Rectal smooth muscle tissue (tissue), 1 donor: ENCODE measurements at regions not wholly inside any gene's neighbourhood (a gene's known extent, or its start where the extent isn't known, plus 50 kb on each side); places are given as distances from the start of the nearest gene placed in this dataset.
A peak's percentile ranks its signal among the peaks of the same experiment; 100 is the strongest.

Experiments used
- H3K27ac ChIP-seq: one replicate; pipeline ENCODE4 v1.7.0; 2013; ENCODE audit warnings: low read depth, low read length, inconsistent platforms
- H3K27me3 ChIP-seq: one replicate; pipeline ENCODE4 v1.7.0; 2013; ENCODE audit warnings: low read length; ENCODE audit not compliant: control insufficient read depth, insufficient read depth
- H3K36me3 ChIP-seq: one replicate; pipeline ENCODE4 v1.7.0; 2013; ENCODE audit warnings: low read length; ENCODE audit not compliant: control insufficient read depth, insufficient read depth
- H3K4me1 ChIP-seq: one replicate; pipeline ENCODE4 v1.7.0; 2013; ENCODE audit warnings: low read length; ENCODE audit not compliant: control insufficient read depth, insufficient read depth
- H3K4me3 ChIP-seq: one replicate; pipeline ENCODE4 v1.7.0; 2013; ENCODE audit warnings: low read length
- H3K9ac ChIP-seq: one replicate; pipeline ENCODE4 v1.7.0; 2013; ENCODE audit warnings: low read length

DNA sequence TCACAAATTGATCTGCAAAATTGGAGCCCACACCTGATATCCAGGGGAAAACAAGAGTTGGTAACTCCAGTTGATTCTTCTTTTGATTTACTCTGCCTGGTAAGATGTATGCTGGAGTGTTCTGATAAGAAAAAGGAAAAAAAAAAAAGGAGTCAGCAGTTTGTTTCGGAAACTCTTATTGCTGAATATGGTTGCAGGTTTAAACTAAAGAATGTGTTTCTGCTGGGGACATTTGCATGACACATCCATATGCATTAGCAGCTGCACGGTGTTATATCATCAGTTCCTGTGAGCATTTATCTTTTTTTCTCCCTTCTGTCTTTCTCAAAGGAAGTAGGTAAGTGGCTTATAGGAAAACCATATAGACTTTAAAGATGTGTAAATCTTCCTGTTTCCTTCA, 418.5 kb upstream of the ESRRG start:
- Histone ChIP-seq H3K9ac (no peak overlapping the region), H3K4me1 (no peaks in the 10 kb centered on the region), H3K36me3 (no peaks in the 10 kb centered on the region), H3K27ac (no peak overlapping the region), H3K27me3 (peaks cover 7% of the 10 kb centered on the region), H3K4me3 (no peak overlapping the region)

DNA sequence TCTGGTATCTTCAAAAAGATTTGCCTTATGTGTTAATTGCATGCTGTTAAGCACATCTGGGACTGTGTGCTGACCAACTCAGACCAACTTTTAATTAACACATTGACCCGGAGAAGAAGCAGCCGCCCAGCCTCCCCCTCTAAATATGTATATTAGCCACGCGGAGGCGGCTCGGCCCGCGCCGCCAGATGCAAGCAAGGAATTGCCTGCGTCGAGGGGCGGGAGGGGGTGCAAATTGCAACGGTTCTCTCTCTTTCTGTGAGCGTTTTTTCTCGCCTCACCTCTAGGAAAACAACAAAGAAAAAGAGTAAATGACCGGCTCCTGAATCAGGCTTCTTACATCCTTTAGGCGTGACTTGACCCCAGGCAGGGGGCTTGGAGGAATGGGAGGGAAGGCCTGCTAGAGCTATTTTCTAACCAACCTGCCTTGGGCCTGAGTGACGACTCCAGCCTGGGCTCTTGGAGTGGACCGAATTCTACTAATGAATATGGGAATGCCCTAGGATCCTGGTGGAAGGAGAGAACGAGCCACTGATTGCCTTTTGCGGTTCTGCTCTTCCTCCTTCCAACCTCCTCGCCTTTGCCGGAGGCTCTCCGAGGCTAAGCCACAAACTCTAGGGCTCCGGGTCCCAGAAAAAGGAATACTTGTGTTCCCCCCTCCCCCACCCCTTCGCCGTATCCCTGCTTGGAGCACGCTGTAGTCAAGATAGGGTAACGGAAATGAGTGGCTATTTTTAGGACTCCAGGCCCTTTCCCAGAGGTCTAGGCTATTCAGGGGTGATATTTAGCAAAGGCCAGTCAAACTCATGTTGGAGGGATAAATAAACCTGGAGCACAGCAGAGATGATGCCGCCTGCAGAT, 417.0 kb upstream of the ESRRG start:
- peaks cover 13% of the 10 kb centered on the region for H3K27me3 ChIP-seq
- no peaks in the 10 kb centered on the region for H3K36me3 ChIP-seq
- H3K9ac ChIP-seq: no peak overlapping the region
- no peak overlapping the region for H3K4me3 ChIP-seq
- H3K27ac ChIP-seq: no peak overlapping the region
- no peaks in the 10 kb centered on the region for H3K4me1 ChIP-seq

DNA sequence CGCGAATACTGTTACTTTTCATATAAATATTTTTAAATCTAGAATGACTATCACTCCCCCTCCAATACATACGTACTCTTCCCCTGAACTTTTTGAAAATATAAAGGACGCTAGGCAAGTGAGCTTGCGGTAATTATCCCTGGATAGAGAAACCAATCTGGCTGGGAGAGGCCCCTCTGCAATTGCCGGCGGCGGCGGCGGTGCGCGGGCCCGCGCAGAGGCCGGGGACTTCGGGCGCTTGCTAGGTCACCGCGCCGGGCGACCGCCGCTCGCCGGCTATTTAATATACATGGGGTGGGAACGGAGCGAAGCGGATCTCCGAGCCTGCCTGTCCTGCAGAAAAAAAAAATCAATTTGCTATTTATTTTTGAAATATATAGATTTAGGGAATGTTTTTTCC, 416.3 kb upstream of the ESRRG start:
- Histone ChIP-seq H3K4me3 (no peak overlapping the region), H3K27me3 (peaks cover 17% of the 10 kb centered on the region), H3K27ac (no peak overlapping the region), H3K4me1 (no peaks in the 10 kb centered on the region), H3K36me3 (no peaks in the 10 kb centered on the region), H3K9ac (no peak overlapping the region)

DNA sequence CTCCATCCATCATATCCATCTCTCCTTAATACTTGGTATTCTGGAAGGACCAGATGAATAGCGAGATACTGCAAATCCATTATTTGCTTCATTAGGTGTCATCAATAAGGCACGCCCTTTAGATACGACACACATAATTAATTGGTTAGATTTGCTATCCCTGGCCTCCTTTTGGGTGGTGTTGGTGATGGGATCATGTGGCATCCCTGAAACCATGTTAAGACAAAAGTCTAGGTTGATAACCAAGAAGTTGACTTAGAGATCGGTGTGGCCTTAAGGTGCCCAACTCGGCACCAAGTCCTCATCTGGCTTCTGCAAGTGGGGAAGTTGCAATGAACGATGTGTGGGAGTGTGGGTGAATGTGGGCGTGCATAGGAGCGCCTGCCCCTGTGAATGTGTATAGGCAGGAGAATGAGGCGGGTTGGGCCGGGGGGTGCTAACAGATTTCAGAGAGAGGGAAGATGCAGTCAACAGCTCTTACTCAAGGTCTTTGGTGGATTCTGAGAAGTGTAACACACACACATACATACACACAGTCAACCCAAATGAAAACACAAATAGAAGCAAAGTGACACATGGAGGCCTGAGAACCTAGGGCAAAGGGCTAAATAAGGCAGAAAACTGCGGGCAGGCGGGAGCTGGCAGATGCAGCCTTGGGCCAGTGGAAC, 415.7 kb upstream of the ESRRG start:
- no peak overlapping the region for H3K9ac ChIP-seq
- H3K27me3 ChIP-seq: peaks cover 17% of the 10 kb centered on the region
- no peak overlapping the region for H3K27ac ChIP-seq
- no peaks in the 10 kb centered on the region for H3K4me1 ChIP-seq
- H3K4me3 ChIP-seq: no peak overlapping the region
- H3K36me3 ChIP-seq: no peaks in the 10 kb centered on the region

DNA sequence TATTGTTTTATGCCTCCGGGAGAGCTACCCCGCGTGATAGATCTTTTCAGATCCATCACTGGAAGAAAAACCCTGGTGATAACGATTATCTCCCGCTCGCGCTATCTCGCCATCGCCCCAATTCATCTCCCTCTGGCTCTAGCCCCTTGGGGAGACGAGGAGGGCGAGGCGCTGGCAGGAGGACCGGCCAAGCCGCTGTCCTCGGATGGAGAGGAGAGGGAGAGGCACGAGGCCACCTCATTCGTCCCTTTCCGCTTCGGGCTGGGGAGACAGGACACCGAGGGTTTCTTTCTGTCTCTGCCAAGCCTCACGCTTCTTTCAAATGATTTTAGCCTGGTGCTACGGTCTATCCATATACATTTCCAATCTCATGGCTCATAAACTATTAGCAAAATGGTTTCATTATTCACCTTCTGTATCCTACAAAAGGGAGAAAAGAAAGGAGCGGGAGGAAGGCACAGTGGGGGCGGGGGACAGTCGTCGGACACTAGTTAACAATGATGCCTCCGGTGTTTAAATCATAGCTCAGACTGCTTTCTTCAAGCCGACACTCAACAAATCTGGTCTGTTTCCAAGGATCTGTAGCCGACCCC, 415.0 kb upstream of the ESRRG start:
- Histone ChIP-seq H3K9ac (no peak overlapping the region), H3K4me3 (no peak overlapping the region), H3K27me3 (peaks cover 17% of the 10 kb centered on the region), H3K4me1 (no peaks in the 10 kb centered on the region), H3K36me3 (no peaks in the 10 kb centered on the region), H3K27ac (no peak overlapping the region)

DNA sequence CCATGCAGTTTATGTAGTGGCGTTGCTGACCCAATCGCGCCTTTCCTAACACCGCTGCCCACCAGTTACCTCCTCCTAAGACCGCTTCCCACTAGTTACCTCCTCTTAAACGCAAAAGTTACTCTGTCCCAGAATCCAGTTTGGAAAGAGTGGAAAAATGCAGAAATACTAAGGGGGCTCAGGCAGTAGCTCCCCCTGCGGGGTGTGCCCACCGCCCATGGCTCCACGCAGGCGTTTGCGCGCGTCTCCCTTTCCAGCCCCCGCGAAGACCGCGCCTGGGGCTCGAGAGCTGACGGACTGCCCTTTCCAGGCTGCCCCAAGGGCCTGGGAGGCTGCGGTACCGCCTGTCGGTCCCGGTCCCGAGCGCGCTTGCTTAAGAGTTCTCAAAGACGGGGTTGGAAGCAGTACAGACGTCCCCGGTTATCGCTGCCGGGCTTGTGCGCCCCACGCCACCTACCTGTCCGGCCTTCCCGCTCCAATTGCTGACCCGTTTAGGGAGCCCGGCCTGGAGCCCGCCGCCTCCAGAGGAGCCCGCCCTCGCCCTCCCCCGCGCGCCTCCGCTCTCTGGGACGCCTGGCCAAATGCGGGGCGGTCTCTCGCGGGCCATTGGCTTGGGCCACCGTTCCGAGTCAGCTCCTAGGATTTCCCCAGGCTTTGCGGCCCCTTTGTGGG, 414.1 kb upstream of the ESRRG start:
- no peaks in the 10 kb centered on the region for H3K4me1 ChIP-seq
- H3K36me3 ChIP-seq: no peaks in the 10 kb centered on the region
- H3K27me3 ChIP-seq: peaks cover 17% of the 10 kb centered on the region
- H3K4me3 ChIP-seq: peak overlapping the region; percentile 32
- H3K9ac ChIP-seq: no peak overlapping the region
- H3K27ac ChIP-seq: no peak overlapping the region

DNA sequence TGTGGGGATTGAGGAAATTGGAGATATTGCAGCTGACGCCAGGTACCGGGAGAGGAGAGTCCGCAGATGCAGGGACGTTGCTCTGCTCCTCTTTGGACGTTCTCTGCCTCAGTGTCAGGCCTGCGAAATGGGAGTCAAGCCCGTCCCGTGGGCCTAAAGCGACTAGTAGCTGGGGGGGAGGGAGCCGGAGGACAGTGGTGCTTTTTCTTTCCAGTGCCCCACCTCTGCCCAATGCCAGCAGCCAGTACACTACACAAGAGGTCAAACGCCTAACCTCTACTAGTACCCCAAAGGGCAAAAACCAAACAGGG, 413.6 kb upstream of the ESRRG start:
- Histone ChIP-seq H3K27ac (no peak overlapping the region), H3K4me1 (no peaks in the 10 kb centered on the region), H3K27me3 (peaks cover 17% of the 10 kb centered on the region), H3K4me3 (peak overlapping the region; percentile 32), H3K36me3 (no peaks in the 10 kb centered on the region), H3K9ac (no peak overlapping the region)

DNA sequence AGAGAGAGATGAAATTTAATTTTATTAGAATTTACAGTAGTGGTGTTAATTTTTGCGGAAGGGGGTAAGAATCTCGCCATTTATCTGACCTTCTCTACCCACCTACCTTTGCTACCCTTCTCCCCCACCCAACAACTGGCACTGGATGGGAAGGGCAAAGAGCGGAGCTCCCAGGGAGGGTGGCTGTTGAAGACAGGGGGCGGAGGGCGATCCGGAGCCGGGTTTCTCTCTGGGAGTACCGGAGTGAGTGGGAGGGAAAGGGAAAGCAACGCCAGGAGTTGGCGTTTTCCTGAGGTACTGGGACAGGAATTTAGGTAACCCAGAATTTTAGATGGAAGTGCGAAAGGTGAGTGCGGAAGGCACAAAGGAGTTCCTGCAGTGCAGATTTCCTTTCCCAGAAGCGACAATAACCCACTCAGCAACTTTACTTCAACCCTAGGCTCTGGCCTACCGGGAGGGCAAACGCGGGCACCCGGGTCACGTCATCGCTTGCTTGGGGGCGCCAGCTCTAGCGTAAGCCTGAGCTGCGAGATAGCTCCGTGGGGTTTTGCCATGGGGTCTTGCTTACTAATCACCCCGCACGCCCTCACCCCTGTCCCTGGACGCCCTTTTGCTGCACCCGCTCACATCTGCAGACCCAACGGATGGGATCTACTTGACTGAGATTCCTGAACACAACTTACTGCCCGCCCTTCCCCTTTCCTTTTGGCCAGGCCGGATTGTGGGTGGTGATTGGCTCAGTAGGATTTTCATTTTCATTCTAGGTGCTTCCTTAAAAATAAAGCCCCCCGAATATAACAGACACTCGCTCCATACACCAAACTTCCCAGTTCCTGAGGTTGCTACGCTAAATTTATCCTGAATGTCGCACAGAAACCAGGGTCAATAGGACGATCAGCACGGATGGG, 413.0 kb upstream of the ESRRG start:
- no peaks in the 10 kb centered on the region for H3K4me1 ChIP-seq
- H3K27me3 ChIP-seq: peaks cover 17% of the 10 kb centered on the region

DNA sequence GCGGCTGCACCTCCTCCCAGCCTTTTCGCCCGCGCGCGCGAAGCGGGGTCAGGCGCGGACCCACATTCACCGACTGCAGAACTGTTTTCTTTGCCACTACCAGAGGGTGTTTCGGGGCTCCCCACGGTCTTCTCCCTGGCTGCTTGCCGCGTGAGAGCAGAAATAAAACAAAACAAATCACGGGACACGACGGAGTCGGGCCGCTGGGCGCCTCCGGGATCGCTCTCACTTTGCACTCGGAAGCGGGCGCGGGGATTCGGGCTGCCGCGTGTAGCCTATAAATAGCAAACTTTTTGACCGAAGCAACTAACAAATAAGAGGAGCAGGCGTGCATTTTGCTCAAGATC, 412.3 kb upstream of the ESRRG start:
- Histone ChIP-seq H3K9ac (no peak overlapping the region), H3K4me1 (no peaks in the 10 kb centered on the region), H3K36me3 (no peaks in the 10 kb centered on the region), H3K27ac (no peak overlapping the region), H3K4me3 (peak overlapping the region; percentile 57), H3K27me3 (peaks cover 17% of the 10 kb centered on the region)

More for the DNA sequence above, 413.0 kb upstream of the ESRRG start:
- H3K27ac ChIP-seq: no peak overlapping the region
- H3K4me3 ChIP-seq: no peak overlapping the region
- H3K36me3 ChIP-seq: no peaks in the 10 kb centered on the region
- no peak overlapping the region for H3K9ac ChIP-seq

DNA sequence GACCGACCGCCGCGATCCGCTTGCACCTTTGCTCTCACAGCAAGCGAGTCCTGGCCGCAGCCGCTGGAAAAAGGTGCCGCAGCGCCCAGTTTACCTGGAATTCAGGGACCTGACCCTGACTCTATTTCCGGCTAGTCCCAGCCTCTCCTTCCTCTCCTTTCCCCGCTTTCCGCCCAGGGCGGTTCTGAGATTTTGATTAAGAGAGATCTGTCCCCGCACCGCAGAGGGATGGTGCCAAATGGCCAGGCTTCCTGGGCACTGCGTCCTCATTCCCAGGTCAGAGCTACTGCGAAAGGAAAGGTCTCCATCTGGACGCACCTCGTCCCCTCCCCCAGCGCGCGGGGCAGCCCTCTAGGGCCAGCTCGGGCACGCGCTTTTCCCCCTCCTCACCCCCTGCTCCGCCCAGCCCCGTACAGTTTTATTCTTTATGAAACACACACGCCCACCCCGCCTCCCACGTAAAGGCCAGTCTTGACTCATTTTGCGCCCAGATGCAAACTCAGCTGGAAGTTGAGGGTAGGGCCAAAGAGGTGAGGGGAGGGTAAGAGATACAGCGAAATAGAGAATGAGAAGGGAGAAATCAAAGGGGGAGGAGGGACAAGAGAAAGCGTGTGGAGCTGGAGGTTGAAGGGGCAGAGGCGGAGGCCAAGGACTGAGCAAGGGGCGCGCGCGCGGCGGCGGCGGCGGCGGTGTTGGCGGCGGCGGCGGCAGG, 411.8 kb upstream of the ESRRG start:
- Histone ChIP-seq H3K27ac (no peak overlapping the region), H3K27me3 (peaks cover 17% of the 10 kb centered on the region), H3K4me3 (peak overlapping the region; percentile 57), H3K9ac (no peak overlapping the region), H3K36me3 (no peaks in the 10 kb centered on the region), H3K4me1 (no peaks in the 10 kb centered on the region)

DNA sequence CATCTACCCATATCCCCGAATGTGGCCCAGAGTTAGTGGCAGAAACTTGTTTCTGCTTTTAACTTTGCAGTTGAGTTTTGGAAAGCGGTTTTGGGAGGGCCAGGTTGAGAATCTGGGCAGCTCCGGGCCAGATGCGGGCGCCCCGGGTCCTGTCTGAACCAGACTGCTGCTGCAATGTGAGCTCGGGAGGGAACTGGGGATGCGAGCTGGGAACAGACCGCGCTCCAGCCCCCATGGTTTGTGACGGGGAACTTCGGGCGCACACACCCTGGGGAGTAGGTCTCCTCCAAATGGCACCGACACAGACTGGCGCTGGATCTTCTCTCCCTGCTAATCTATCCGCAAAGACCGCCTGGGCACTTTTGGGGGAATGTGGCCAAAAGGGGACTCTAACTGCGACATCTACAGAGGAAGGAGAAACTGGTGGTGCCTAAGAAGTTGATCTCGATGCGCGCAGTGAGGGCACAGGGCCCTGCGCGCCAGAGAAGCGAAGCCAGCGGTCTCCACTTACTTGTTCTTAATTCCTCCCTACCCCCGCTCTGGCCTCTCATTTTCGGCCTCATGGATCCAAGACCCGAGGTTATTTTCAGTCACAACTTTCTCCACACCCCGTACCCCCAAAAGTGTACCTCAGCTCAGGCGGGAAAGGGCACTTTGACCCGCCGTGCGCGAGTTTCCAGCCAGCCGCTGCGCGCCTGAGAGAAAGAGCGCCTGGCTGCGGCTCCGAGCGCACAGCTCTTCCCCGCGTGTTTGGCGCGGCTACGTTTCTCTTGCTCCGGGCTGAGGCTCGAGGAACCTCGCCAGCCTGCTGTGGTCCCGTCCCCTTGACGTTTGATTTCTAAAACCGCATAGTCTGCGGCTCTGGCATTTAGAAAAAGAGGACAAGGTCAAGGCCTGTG, 411.0 kb upstream of the ESRRG start:
- Histone ChIP-seq H3K4me3 (peak overlapping the region; percentile 57), H3K27ac (no peak overlapping the region), H3K4me1 (no peaks in the 10 kb centered on the region), H3K9ac (no peak overlapping the region), H3K36me3 (no peaks in the 10 kb centered on the region), H3K27me3 (peaks cover 17% of the 10 kb centered on the region)
